Left colon (tissue), 2 donors: ENCODE measurements at regions not wholly inside any gene's neighbourhood (a gene's known extent, or its start where the extent isn't known, plus 50 kb on each side); places are given as distances from the start of the nearest gene placed in this dataset.
"Not testable (repeated sequence)": the region's sequence is repeated elsewhere in the genome, so short reads cannot be mapped to it uniquely, and the experiment has no call there.

Experiments
- ATAC-seq: fragments of 200-7000 bp; cut with Tn5 transposase; one replicate; pipeline ENCODE4 v1.9.1; 2020; ENCODE audit warnings: mild to moderate bottlenecking, moderate library complexity
- DNase-seq, 2 donors: peaks; one replicate each; pipeline ENCODE4 v3.0.0-alpha.2; 2020
- intact Hi-C, 2 donors: fragments of 100-400 bp; cut with DNase I in 1 of 2; cut with micrococcal nuclease in 1 of 2; formaldehyde crosslinking; loops; one replicate each; pipeline versions ENCODE4 v1.11.2 to v1.14.0; 2022; cut with DNase I, micrococcal nuclease
- donor health status: DM: no; HTN: no; CAD: no.
- donor health status: DM: yes; HTN: yes; CAD: no.

DNA sequence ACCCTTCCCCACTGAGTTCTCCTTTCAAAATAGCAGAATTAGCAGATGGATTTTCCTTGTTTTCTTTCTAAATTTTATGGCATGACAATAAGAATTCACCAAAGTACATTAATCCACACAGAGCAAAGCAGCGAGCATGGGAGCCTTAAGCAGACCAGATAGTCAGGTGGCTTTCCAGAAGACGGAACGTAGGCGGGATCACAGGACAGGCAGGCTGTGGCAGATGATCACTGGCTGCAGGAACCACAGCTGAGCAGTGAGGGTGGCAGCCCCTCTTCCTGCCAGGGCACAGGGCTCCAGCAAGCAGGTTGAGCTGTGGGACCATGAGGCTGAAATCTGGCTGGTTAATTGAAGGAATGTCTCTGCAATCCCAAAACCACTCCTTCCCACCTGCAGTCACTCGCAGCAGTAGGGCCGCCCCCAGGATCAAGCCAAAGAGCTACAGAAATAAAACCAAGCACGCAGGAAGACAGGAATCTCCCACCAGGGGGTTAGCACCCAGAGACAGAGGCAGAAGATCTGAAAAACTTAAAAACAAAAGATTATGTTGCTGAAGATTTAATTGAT is 259.9 kb downstream of the EIPR1 start:
- intact Hi-C loops, result no loop called here
- no peak for ATAC-seq
- DNase-seq, result no peak

GRCh38 chr2:3116371-3116770 is 261.2 kb downstream of the EIPR1 start:
- intact Hi-C loops, result no loop called here
- ATAC-seq (no peak), DNase-seq (no peak)

DNA sequence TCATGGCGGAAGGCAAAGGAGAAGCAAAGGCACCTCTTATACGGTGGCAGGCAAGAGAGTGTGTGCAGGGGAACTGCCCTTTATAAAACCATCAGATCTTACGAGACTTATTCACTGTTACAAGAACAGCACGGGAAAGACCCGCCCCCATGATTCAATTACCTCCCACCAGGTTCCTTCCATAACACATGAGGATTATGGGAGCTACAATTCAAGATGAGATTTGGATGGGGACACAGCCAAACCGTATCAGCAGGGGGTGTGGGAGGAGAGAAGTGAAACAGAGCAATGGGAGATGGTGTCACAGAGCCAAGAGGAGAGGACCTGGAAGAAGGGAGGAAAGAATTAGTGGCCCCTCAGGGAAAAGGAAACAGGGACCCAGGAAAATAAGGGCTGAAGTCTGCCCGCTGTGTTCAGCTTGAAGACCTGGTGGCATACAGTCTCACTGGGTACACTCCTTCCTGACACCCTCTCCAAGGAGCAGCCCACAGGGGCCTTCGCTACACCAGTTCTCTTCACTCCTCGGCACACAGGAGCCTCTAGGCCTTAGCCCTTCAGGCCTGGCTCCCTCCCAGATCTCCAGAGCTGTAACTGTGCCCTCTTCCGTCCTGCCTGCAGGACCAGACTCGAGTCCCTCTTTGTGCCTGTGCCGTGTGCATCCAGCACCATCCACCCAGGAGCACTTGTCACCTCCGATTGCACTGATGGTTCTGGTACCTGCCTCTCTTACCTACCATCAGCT is 262.1 kb downstream of the EIPR1 start:
- DNase-seq, result no peak
- intact Hi-C loops, result no loop called here
- ATAC-seq, result no peak

GRCh38 chr2:3114406-3115185 is 263.0 kb downstream of the EIPR1 start:
- intact Hi-C loops, result no loop called here
- DNase-seq (no peak), ATAC-seq (no peak)

GRCh38 chr2:3113769-3114168 is 263.8 kb downstream of the EIPR1 start:
- ATAC-seq (no peak), DNase-seq (no peak)
- intact Hi-C loops, result no loop called here

GRCh38 chr2:3113122-3113521 is 264.5 kb downstream of the EIPR1 start:
- ATAC-seq (no peak), DNase-seq (no peak)
- intact Hi-C loops, result no loop called here

DNA sequence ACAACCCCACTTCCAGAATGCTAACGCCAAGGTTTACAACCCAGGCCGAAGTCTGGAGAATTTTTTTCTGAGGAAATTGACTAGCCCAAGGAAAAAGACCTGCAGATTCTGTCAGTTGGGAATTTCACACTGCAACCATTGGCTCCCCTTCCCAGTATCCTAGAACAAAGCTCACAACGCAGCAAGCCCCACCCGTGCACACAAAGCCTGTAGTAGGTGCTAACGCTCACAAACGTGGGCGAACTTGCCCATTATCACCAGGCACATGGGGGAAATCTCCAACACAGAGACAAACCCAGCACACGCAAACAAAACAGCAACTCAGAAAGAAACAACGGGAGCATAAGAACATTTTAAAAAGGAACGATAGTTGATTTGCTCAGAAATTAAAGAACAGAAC is 265.1 kb downstream of the EIPR1 start:
- no peak for ATAC-seq
- intact Hi-C loops, result no loop called here
- DNase-seq, result no peak

- DNase-seq (no peak), ATAC-seq (no peak)
- intact Hi-C loops, result no loop called here
Observed at GRCh38 chr2:3112131-3112530, 265.5 kb downstream of the EIPR1 start.

- intact Hi-C loops, result no loop called here
- no peak for DNase-seq
- ATAC-seq, result no peak
Observed at GRCh38 chr2:3110994-3111666, 266.5 kb downstream of the EIPR1 start.

GRCh38 chr2:3110555-3110954 is 267.1 kb downstream of the EIPR1 start:
- intact Hi-C loops, result no loop called here
- DNase-seq (no peak), ATAC-seq (no peak)

- intact Hi-C loops, result no loop called here
- DNase-seq (no peak), ATAC-seq (no peak)
Observed at GRCh38 chr2:3108710-3109702, 268.6 kb downstream of the EIPR1 start.

DNA sequence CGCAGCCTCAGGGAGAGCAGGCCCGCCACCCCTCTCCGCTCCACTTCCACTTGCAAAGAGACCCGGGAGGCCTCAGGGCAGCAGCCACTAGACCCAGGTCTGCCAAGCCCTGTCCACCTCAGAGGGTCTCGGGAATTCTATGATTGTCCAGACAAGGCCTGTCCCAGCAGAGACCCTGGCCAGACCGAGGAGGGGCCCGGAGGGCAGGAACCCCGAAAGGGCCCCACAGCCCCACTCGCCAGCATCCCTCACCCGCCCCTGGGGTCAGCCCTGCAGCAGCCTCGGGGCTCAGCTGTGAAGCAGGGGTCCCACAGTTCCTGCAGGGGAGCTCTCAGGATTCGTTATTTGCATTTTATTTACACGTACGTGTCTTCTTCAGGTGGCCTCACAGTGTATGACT is 269.5 kb downstream of the EIPR1 start:
- ATAC-seq (no peak), DNase-seq (no peak)
- intact Hi-C loops, result no loop called here

- intact Hi-C loops, result no loop called here
- ATAC-seq, result no peak
- DNase-seq, result no peak
Observed at GRCh38 chr2:3107567-3107966, 270.1 kb downstream of the EIPR1 start.

DNA sequence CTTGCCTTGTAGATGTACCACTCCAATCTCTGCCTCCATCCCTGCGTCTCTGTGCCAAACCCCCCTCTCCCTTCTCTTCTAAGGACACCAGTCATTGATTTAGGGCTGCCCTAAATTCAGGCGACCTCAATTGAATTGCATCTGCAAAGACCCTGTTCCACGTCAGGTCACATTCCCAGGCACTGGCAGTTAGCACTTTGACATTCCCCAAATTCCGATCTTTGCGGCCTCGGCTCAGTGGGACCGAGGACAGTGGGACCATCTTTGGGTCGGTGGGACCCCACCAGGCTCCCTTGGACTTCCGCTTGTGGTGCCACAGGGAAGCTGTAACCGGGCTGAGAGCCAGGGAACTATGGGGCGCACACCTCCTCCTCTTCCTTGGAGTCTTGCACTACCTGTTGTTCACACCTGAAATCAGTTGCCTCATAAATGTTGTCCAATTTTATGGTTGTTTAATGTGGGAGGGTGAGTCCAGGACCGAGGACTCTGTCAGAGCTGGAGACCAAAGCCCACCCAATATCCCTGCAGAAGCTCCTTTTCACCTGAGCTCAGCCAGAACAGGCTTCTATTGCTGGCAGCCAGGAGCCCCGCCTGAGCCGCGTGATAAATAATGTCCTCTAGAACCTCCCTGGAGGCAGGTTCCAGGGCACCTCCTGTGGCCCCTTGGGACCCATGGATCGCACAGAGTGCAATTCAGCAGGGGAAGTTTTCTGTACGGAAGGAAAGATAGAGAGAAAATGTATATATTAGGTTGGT is 271.6 kb downstream of the EIPR1 start:
- ATAC-seq, result peak; percentile 56
- intact Hi-C loops, result no loop called here
- DNase-seq, result no peak

DNA sequence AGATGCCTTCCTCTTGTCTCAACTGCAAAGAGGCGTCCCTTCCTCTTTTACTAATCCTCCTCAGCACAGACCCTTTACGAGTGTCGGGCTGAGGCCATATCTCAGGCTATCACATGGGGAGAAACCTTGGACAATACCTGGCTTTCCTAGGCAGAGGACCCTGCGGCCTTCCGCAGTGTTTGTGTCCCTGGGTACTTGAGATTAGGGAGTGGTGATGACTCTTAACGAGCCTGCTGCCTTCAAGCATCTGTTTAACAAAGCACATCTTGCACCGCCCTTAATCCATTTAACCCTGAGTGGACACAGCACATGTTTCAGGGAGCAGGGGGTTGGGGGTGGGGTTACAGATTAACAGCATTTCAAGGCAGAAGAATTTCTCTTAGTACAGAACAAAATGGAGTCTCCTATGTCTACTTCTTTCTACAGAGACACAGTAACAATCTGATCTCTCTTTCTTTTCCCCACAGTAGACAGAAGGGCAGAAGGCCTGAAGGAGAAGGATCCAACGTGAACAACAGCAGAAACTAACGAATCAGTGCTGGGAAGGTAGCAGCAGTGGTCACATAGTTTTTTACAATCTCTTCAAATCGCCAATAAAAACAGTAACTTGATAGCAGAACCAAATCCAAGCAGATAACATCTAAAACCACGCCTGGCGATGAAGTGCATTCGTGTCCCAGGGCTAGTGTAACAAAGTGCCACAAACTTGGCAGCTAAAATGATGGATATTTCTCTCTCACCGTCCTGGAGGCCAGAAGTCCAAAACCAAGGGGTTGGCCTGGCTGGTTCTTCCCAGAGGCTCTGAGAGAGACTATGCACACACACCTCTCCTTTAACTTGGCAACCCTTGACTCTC is 272.4 kb downstream of the EIPR1 start:
- DNase-seq, intact Hi-C loops: not testable (repeated sequence)
- ATAC-seq, result peak; percentile 69

DNA sequence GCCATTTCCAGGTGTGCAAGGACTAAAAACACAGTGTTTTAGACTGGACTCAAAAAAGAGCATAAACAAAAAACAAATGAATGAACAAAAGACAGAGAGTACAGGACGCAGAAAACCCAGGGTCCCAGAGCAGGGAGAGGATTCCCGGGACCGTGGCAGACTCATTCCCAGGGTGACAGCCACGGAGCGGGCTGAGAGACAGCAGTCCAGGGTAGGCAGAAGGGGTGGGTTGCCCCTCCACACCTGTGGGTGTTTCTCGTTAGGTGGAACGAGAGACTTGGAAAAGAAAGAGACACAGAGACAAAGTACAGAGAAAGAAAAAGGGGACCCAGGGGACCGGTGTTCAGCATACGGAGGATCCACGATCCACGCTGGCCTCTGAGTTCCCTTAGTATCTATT is 273.4 kb downstream of the EIPR1 start:
- ATAC-seq (no peak), DNase-seq (no peak)

More for the DNA sequence above, 273.4 kb downstream of the EIPR1 start:
- intact Hi-C loops, result no loop called here
